ENCODE measurements at regions not wholly inside any gene's neighbourhood (a gene's known extent, or its start where the extent isn't known, plus 50 kb on each side); places are given as distances from the start of the nearest gene placed in this dataset.

- H3K27me3 ChIP-seq: no peaks in the 10 kb centered on the region
- WGBS, 2 donors: 20 to 22% methylated on average over 2 of the region's 2 CpGs
- H3K4me1 ChIP-seq: no peaks in the 10 kb centered on the region
- H3K36me3 ChIP-seq (replicated peaks in 1 of 2; ENCODE audit: insufficient read depth in 1 of 2, low read depth in 2 of 2): no peaks in the 10 kb centered on the region
- H3K27ac ChIP-seq: no peak overlapping the region
- intact Hi-C loops (cut with DNase I): no loop called here
- TF ChIP-seq POLR2A (IDR thresholded peaks at IDR 0.05) (no peak), CTCF (IDR thresholded peaks at IDR 0.05) (no peak)
- no peak for ATAC-seq
- H3K4me3 ChIP-seq: no peak overlapping the region
- no peaks in the 10 kb centered on the region for H3K9me3 ChIP-seq
- DNase-seq: no peak
These were observed 1088.0 kb upstream of the PCDH7 start for GRCh38 chr4:29632199-29632598.

GRCh38 chr4:29636961-29637360 is 1083.2 kb upstream of the PCDH7 start:
- H3K4me3 ChIP-seq: no peak overlapping the region
- no peaks in the 10 kb centered on the region for H3K36me3 ChIP-seq (replicated peaks in 1 of 2; ENCODE audit: insufficient read depth in 1 of 2, low read depth in 2 of 2)
- no peak for ATAC-seq
- no peak for TF ChIP-seq POLR2A (IDR thresholded peaks at IDR 0.05)
- no peak for TF ChIP-seq CTCF (IDR thresholded peaks at IDR 0.05)
- no peak overlapping the region for H3K27ac ChIP-seq
- DNase-seq: no peak
- no peaks in the 10 kb centered on the region for H3K9me3 ChIP-seq
- intact Hi-C loops (cut with DNase I): no loop called here
- WGBS, 2 donors: 17 to 22% methylated on average over 3 of the region's 3 CpGs
- no peaks in the 10 kb centered on the region for H3K27me3 ChIP-seq
- no peaks in the 10 kb centered on the region for H3K4me1 ChIP-seq

- ATAC-seq: no peak
- Histone ChIP-seq H3K36me3 (replicated peaks in 1 of 2; ENCODE audit: insufficient read depth in 1 of 2, low read depth in 2 of 2) (no peaks in the 10 kb centered on the region), H3K4me3 (no peak overlapping the region), H3K9me3 (no peaks in the 10 kb centered on the region), H3K27me3 (no peaks in the 10 kb centered on the region), H3K27ac (no peak overlapping the region), H3K4me1 (no peaks in the 10 kb centered on the region)
- DNase-seq: no peak
- 48 to 59% methylated on average over 6 of the region's 6 CpGs for WGBS, 2 donors
- intact Hi-C loops (cut with DNase I): no loop called here
- TF ChIP-seq POLR2A (IDR thresholded peaks at IDR 0.05) (no peak), CTCF (IDR thresholded peaks at IDR 0.05) (no peak)
These were observed 1066.9 kb upstream of the PCDH7 start for GRCh38 chr4:29653221-29653620.

- Histone ChIP-seq H3K4me1 (no peaks in the 10 kb centered on the region), H3K9me3 (no peaks in the 10 kb centered on the region), H3K27me3 (no peaks in the 10 kb centered on the region), H3K27ac (no peak overlapping the region), H3K4me3 (no peak overlapping the region), H3K36me3 (replicated peaks in 1 of 2; ENCODE audit: insufficient read depth in 1 of 2, low read depth in 2 of 2) (no peaks in the 10 kb centered on the region)
- intact Hi-C loops (cut with DNase I): no loop called here
- no peak for DNase-seq
- TF ChIP-seq CTCF (IDR thresholded peaks at IDR 0.05) (no peak), POLR2A (IDR thresholded peaks at IDR 0.05) (no peak)
- no peak for ATAC-seq
- WGBS, 2 donors: 16 to 17% methylated on average over 1 of the region's 1 CpG
These were observed 1039.5 kb upstream of the PCDH7 start for GRCh38 chr4:29680644-29681043.

- Histone ChIP-seq H3K9me3 (peaks cover 0 to 8% (median 0%) of the 10 kb centered on the region in 3 donors), H3K27ac (no peak overlapping the region), H3K36me3 (replicated peaks in 1 of 2; ENCODE audit: insufficient read depth in 1 of 2, low read depth in 2 of 2) (no peaks in the 10 kb centered on the region), H3K4me1 (no peaks in the 10 kb centered on the region), H3K27me3 (no peaks in the 10 kb centered on the region), H3K4me3 (no peak overlapping the region)
- TF ChIP-seq POLR2A (IDR thresholded peaks at IDR 0.05): no peak
- TF ChIP-seq CTCF (IDR thresholded peaks at IDR 0.05): no peak
- 53 to 63% methylated on average over 2 of the region's 2 CpGs for WGBS, 2 donors
- DNase-seq: no peak
- no peak for ATAC-seq
- intact Hi-C loops (cut with DNase I): no loop called here
These were observed 1016.1 kb upstream of the PCDH7 start for GRCh38 chr4:29704059-29704458.

Measured in body of pancreas (tissue), 4 donors.